Neural cell (in vitro differentiated cells): ENCODE measurements at regions not wholly inside any gene's neighbourhood (a gene's known extent, or its start where the extent isn't known, plus 50 kb on each side); places are given as distances from the start of the nearest gene placed in this dataset.

ENCODE experiments used
- H2AFZ ChIP-seq: fragments of 200-600, 300-800 bp; sonication (generic), shearing (Covaris generic); 2 replicates; pipeline ENCODE4 v1.6.0; 2014; ENCODE audit warnings: low read depth, mild to moderate bottlenecking, antibody characterized with exemption, low read length, moderate library complexity
- H3F3A ChIP-seq: fragments of 200-600 bp; shearing (Covaris generic); 2 replicates; pipeline ENCODE4 v1.6.1; 2016; ENCODE audit warnings: mild to moderate bottlenecking, moderate library complexity, mixed read lengths, antibody characterized with exemption, low read length; ENCODE audit not compliant: insufficient read depth, poor library complexity, severe bottlenecking
- H3K27ac ChIP-seq: fragments of 200-600, 300-800 bp; sonication (generic), shearing (Covaris generic); 2 replicates; pipeline ENCODE4 v1.5.1; 2014; ENCODE audit warnings: mild to moderate bottlenecking, low read length, moderate library complexity
- H3K27me3 ChIP-seq: fragments of 300-800, 200-600 bp; sonication (generic), shearing (Covaris generic); 2 replicates; pipeline ENCODE4 v1.6.0; 2014; ENCODE audit warnings: mild to moderate bottlenecking, low read depth, low read length, moderate library complexity; ENCODE audit not compliant: insufficient read depth
- H3K36me3 ChIP-seq: fragments of 300-800, 200-600 bp; sonication (generic), shearing (Covaris generic); 2 replicates; pipeline ENCODE4 v1.5.1; 2014; ENCODE audit warnings: mild to moderate bottlenecking, antibody characterized with exemption, low read length, moderate library complexity; ENCODE audit not compliant: insufficient read depth
- H3K4me2 ChIP-seq: fragments of 300-800, 200-600 bp; sonication (generic), shearing (Covaris generic); 2 replicates; pipeline ENCODE4 v1.6.0; 2014; ENCODE audit warnings: mild to moderate bottlenecking, low read length
- H3K4me3 ChIP-seq: fragments of 300-800, 200-600 bp; sonication (generic), shearing (Covaris generic); 2 replicates; pipeline ENCODE4 v1.5.1; 2014; ENCODE audit warnings: mild to moderate bottlenecking, low read length, moderate library complexity
- H3K79me2 ChIP-seq: fragments of 200-600 bp; shearing (Covaris generic); replicated peaks from 2 replicates; pipeline ENCODE4 v1.6.0; 2014; ENCODE audit warnings: mild to moderate bottlenecking, low read length, moderate library complexity; ENCODE audit not compliant: insufficient read depth
- H3K9ac ChIP-seq: fragments of 300-800, 200-600 bp; sonication (generic), shearing (Covaris generic); 2 replicates; pipeline ENCODE4 v1.6.1; 2016; ENCODE audit warnings: mild to moderate bottlenecking, low read length, mixed read lengths
- H3K9me2 ChIP-seq: fragments of 200-600 bp; shearing (Covaris generic); 2 replicates; pipeline ENCODE4 v1.6.1; 2016; ENCODE audit warnings: mild to moderate bottlenecking, low read length, mixed read lengths; ENCODE audit not compliant: insufficient read depth
- H3K9me3 ChIP-seq: fragments of 200-600, 300-800 bp; sonication (generic), shearing (Covaris generic); 2 replicates; pipeline ENCODE4 v1.6.1; 2016; ENCODE audit warnings: mild to moderate bottlenecking, mixed run types, low read length, moderate library complexity, mixed read lengths
- H4K20me1 ChIP-seq: fragments of 200-600 bp; shearing (Covaris generic); 2 replicates; pipeline ENCODE4 v1.6.1; 2016; ENCODE audit warnings: mild to moderate bottlenecking, mixed run types; ENCODE audit not compliant: insufficient read depth
- EP300 ChIP-seq: fragments of 450-650 bp; conservative IDR thresholded peaks from 2 replicates; pipeline ENCODE4 v1.6.1; 2014; ENCODE audit warnings: antibody characterized with exemption, mild to moderate bottlenecking, moderate library complexity; ENCODE audit not compliant: poor library complexity, severe bottlenecking
- EZH2 ChIP-seq: fragments of 200-600, 300-800 bp; shearing (Covaris generic), sonication (generic); IDR thresholded peaks from 2 replicates; pipeline ENCODE4 v1.6.1; 2014; ENCODE audit warnings: antibody characterized with exemption, low read length, borderline replicate concordance, mild to moderate bottlenecking; ENCODE audit not compliant: insufficient read depth, poor library complexity, severe bottlenecking
- MXI1 ChIP-seq: fragments of 450-650 bp; conservative IDR thresholded peaks from 2 replicates; pipeline ENCODE4 v1.6.1; 2014; ENCODE audit warnings: antibody characterized with exemption, mild to moderate bottlenecking; ENCODE audit not compliant: poor library complexity, severe bottlenecking
- POLR2AphosphoS5 ChIP-seq: IDR thresholded peaks from 2 replicates; pipeline ENCODE4 v1.6.1; 2012
- RAD21 ChIP-seq: fragments of 450-650 bp; conservative IDR thresholded peaks from 2 replicates; pipeline ENCODE4 v1.6.1; 2014; ENCODE audit warnings: antibody characterized with exemption, mild to moderate bottlenecking, moderate library complexity
- SMC3 ChIP-seq: fragments of 450-650 bp; conservative IDR thresholded peaks from 2 replicates; pipeline ENCODE4 v1.6.1; 2014; ENCODE audit warnings: antibody characterized with exemption, mild to moderate bottlenecking, moderate library complexity; ENCODE audit not compliant: poor library complexity
- TAF1 ChIP-seq: IDR thresholded peaks from 2 replicates; pipeline ENCODE4 v1.6.1; 2012; ENCODE audit warnings: low read depth
- TF ChIP-seq, protein P1 (sequence below): IDR thresholded peaks from 2 replicates; pipeline ENCODE4 v1.6.1; 2012; ENCODE audit warnings: borderline replicate concordance
- TF ChIP-seq, protein P2 (sequence below): fragments of 450-650 bp; IDR thresholded peaks from 2 replicates; pipeline ENCODE4 v1.5.1; 2014; ENCODE audit warnings: antibody characterized with exemption, mild to moderate bottlenecking, moderate library complexity; ENCODE audit not compliant: poor library complexity, severe bottlenecking

DNA sequence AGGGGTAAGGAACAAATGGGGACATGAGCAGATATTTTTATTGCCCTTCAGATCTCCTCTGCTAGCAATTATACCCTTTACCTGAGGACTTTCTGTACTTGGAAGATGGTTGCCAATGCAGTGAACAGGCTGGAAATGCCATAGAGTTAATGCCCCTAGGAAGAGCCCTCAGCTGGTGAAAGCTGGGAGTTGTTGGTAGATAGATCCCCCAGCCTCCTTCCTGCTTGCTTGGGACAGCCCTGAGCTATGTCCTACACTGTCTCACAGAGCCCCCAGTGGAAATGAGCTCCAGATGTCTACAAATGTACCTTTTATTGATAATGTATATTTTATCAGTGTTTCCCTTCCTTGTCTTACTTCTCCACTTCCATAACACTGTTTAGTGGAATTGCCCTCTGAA lies 87.6 kb upstream of the PAK5 start:
- no peak overlapping the region for H3K4me2 ChIP-seq
- no peaks in the 10 kb centered on the region for H3K36me3 ChIP-seq
- H3K4me3 ChIP-seq, result no peak overlapping the region
- H3K27me3 ChIP-seq, result no peaks in the 10 kb centered on the region
- H3K79me2 ChIP-seq, result no peaks in the 10 kb centered on the region
- TF ChIP-seq POLR2AphosphoS5, result no peak
- TF ChIP-seq EZH2, result no peak
- no peak for TF ChIP-seq MXI1
- no peak for TF ChIP-seq SMC3
- no peak for TF ChIP-seq EP300
- TF ChIP-seq, protein P1, sequence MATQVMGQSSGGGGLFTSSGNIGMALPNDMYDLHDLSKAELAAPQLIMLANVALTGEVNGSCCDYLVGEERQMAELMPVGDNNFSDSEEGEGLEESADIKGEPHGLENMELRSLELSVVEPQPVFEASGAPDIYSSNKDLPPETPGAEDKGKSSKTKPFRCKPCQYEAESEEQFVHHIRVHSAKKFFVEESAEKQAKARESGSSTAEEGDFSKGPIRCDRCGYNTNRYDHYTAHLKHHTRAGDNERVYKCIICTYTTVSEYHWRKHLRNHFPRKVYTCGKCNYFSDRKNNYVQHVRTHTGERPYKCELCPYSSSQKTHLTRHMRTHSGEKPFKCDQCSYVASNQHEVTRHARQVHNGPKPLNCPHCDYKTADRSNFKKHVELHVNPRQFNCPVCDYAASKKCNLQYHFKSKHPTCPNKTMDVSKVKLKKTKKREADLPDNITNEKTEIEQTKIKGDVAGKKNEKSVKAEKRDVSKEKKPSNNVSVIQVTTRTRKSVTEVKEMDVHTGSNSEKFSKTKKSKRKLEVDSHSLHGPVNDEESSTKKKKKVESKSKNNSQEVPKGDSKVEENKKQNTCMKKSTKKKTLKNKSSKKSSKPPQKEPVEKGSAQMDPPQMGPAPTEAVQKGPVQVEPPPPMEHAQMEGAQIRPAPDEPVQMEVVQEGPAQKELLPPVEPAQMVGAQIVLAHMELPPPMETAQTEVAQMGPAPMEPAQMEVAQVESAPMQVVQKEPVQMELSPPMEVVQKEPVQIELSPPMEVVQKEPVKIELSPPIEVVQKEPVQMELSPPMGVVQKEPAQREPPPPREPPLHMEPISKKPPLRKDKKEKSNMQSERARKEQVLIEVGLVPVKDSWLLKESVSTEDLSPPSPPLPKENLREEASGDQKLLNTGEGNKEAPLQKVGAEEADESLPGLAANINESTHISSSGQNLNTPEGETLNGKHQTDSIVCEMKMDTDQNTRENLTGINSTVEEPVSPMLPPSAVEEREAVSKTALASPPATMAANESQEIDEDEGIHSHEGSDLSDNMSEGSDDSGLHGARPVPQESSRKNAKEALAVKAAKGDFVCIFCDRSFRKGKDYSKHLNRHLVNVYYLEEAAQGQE, result no peak
- no peak for TF ChIP-seq RAD21
- TF ChIP-seq, protein P2, sequence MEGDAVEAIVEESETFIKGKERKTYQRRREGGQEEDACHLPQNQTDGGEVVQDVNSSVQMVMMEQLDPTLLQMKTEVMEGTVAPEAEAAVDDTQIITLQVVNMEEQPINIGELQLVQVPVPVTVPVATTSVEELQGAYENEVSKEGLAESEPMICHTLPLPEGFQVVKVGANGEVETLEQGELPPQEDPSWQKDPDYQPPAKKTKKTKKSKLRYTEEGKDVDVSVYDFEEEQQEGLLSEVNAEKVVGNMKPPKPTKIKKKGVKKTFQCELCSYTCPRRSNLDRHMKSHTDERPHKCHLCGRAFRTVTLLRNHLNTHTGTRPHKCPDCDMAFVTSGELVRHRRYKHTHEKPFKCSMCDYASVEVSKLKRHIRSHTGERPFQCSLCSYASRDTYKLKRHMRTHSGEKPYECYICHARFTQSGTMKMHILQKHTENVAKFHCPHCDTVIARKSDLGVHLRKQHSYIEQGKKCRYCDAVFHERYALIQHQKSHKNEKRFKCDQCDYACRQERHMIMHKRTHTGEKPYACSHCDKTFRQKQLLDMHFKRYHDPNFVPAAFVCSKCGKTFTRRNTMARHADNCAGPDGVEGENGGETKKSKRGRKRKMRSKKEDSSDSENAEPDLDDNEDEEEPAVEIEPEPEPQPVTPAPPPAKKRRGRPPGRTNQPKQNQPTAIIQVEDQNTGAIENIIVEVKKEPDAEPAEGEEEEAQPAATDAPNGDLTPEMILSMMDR, result no peak
- no peak for TF ChIP-seq TAF1
- H3K9ac ChIP-seq, result no peak overlapping the region
- H3K27ac ChIP-seq, result no peak overlapping the region
- no peaks in the 10 kb centered on the region for H3F3A ChIP-seq
- no peak overlapping the region for H2AFZ ChIP-seq
- H3K9me3 ChIP-seq, result no peaks in the 10 kb centered on the region
- no peaks in the 10 kb centered on the region for H4K20me1 ChIP-seq
- H3K9me2 ChIP-seq, result no peaks in the 10 kb centered on the region

DNA sequence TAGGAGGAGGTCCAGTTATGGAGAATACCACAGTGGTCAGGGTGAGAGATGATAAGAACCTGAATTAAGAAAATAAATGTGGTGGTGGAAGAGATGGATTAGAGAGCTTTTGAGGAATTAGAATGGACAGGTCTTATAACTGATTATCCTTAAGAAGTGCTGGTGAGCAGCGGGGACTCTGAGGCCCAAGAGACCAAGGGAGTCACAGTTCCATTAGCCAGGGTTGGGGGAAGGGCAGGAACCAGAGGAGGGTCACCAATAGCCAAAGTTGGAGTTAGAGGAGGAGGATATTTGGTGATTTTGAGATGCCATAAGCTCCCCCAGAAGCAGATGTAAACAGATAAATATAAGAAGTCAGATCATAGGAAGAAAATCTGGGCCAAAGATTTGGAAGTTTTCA lies 87.1 kb upstream of the PAK5 start:
- Histone ChIP-seq H3K36me3 (no peaks in the 10 kb centered on the region), H4K20me1 (no peaks in the 10 kb centered on the region), H3K79me2 (no peaks in the 10 kb centered on the region), H3K4me3 (no peak overlapping the region), H3K4me2 (no peak overlapping the region), H3K9ac (no peak overlapping the region), H3K9me2 (no peaks in the 10 kb centered on the region), H3K27ac (no peak overlapping the region), H3K27me3 (no peaks in the 10 kb centered on the region), H3F3A (no peaks in the 10 kb centered on the region), H2AFZ (no peak overlapping the region), H3K9me3 (no peaks in the 10 kb centered on the region)
- TF ChIP-seq SMC3, result no peak
- TF ChIP-seq, protein P1, result no peak
- TF ChIP-seq EP300, result no peak
- no peak for TF ChIP-seq POLR2AphosphoS5
- TF ChIP-seq MXI1, result no peak
- TF ChIP-seq TAF1, result no peak
- no peak for TF ChIP-seq RAD21
- TF ChIP-seq EZH2, result no peak
- TF ChIP-seq, protein P2, result no peak
